Loucy (cell line): ENCODE measurements at regions not wholly inside any gene's neighbourhood (a gene's known extent, or its start where the extent isn't known, plus 50 kb on each side); places are given as distances from the start of the nearest gene placed in this dataset.

Experiments used
- H2AFZ ChIP-seq: fragments of 200-600 bp; sonication (generic); 2 replicates; pipeline ENCODE4 v1.6.0; 2016; ENCODE audit warnings: antibody characterized with exemption, mild to moderate bottlenecking, low read length, moderate library complexity
- H3F3A ChIP-seq: fragments of 200-600 bp; 2 replicates; pipeline ENCODE4 v1.6.0; 2016; ENCODE audit warnings: antibody characterized with exemption, low read depth, mild to moderate bottlenecking
- H3K27me3 ChIP-seq: fragments of 200-600 bp; sonication (generic); 2 replicates; pipeline ENCODE4 v1.6.1; 2014; ENCODE audit warnings: low read length, mild to moderate bottlenecking; ENCODE audit not compliant: insufficient read depth, poor library complexity, severe bottlenecking
- H3K36me3 ChIP-seq: fragments of 200-600 bp; sonication (generic); 2 replicates; pipeline ENCODE4 v1.6.1; 2016; ENCODE audit warnings: low read length; ENCODE audit not compliant: insufficient read depth
- H3K4me1 ChIP-seq: fragments of 200-600 bp; sonication (generic); 2 replicates; pipeline ENCODE4 v1.5.1; 2014; ENCODE audit warnings: low read length, mild to moderate bottlenecking; ENCODE audit not compliant: insufficient read depth, poor library complexity, severe bottlenecking
- H3K4me2 ChIP-seq: fragments of 200-600 bp; sonication (generic); 2 replicates; pipeline ENCODE4 v1.6.0; 2014; ENCODE audit warnings: antibody characterized with exemption, low read length, low read depth, mild to moderate bottlenecking; ENCODE audit not compliant: poor library complexity, severe bottlenecking
- H3K4me3 ChIP-seq: fragments of 200-600 bp; sonication (generic); 2 replicates; pipeline ENCODE4 v1.5.1; 2014; ENCODE audit warnings: low read length, mild to moderate bottlenecking, mixed read lengths; ENCODE audit not compliant: poor library complexity, severe bottlenecking
- H3K79me2 ChIP-seq: fragments of 200-600 bp; sonication (generic); 2 replicates; pipeline ENCODE4 v1.6.1; 2014; ENCODE audit warnings: low read length; ENCODE audit not compliant: insufficient read depth
- H3K9ac ChIP-seq: fragments of 200-600 bp; sonication (generic); 2 replicates; pipeline ENCODE4 v1.6.0; 2014; ENCODE audit warnings: mild to moderate bottlenecking, low read depth, low read length, moderate library complexity; ENCODE audit not compliant: poor library complexity, severe bottlenecking
- H3K9me2 ChIP-seq: fragments of 200-600 bp; sonication (generic); replicated peaks from 2 replicates; pipeline ENCODE4 v1.6.1; 2016; ENCODE audit warnings: low read depth, low read length, mixed read lengths
- H3K9me3 ChIP-seq: fragments of 200-600 bp; sonication (generic); 2 replicates; pipeline ENCODE4 v1.6.1; 2014; ENCODE audit warnings: mild to moderate bottlenecking, antibody characterized with exemption, low read length, low read depth; ENCODE audit not compliant: insufficient read depth
- H4K20me1 ChIP-seq: fragments of 200-600 bp; sonication (generic); 2 replicates; pipeline ENCODE4 v1.6.0; 2014; ENCODE audit warnings: antibody characterized with exemption, low read length, mild to moderate bottlenecking; ENCODE audit not compliant: insufficient read depth, poor library complexity, severe bottlenecking
- EZH2phosphoT487 ChIP-seq: fragments of 200-600 bp; IDR thresholded peaks from 2 replicates; pipeline ENCODE4 v1.6.1; 2018; ENCODE audit warnings: antibody characterized with exemption, mild to moderate bottlenecking, moderate library complexity, borderline replicate concordance
- TF ChIP-seq, protein P1 (sequence below): fragments of 200-600 bp; sonication (generic); conservative IDR thresholded peaks from 2 replicates; pipeline ENCODE4 v1.5.1; 2014; ENCODE audit warnings: mild to moderate bottlenecking, antibody characterized with exemption, low read length

DNA sequence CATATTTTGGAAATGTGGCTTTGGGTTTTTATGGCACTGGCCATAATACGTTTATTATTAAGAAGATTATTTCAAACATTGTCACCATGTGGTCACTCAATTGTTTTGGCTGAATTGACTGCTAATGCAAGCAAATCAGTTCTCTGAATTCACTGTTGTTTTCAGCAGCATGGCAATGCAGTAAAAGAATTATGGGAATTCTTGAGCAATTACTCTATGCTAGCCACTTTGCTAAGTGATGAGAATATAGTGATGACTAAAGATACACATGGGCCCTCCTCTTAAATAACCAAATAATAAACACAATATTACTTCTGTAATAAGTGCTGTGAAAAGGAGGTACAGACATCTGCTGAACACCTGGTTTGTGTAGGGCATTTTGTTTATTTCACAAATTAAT is 58.0 kb upstream of the FANCL start:
- H3K4me1 ChIP-seq, result no peaks in the 10 kb centered on the region
- H3K79me2 ChIP-seq, result no peaks in the 10 kb centered on the region
- no peaks in the 10 kb centered on the region for H3K27me3 ChIP-seq
- no peaks in the 10 kb centered on the region for H3F3A ChIP-seq
- no peaks in the 10 kb centered on the region for H3K9me3 ChIP-seq
- H3K9ac ChIP-seq, result no peak overlapping the region
- no peak overlapping the region for H2AFZ ChIP-seq
- no peaks in the 10 kb centered on the region for H4K20me1 ChIP-seq
- no peak for TF ChIP-seq EZH2phosphoT487
- TF ChIP-seq, protein P1, sequence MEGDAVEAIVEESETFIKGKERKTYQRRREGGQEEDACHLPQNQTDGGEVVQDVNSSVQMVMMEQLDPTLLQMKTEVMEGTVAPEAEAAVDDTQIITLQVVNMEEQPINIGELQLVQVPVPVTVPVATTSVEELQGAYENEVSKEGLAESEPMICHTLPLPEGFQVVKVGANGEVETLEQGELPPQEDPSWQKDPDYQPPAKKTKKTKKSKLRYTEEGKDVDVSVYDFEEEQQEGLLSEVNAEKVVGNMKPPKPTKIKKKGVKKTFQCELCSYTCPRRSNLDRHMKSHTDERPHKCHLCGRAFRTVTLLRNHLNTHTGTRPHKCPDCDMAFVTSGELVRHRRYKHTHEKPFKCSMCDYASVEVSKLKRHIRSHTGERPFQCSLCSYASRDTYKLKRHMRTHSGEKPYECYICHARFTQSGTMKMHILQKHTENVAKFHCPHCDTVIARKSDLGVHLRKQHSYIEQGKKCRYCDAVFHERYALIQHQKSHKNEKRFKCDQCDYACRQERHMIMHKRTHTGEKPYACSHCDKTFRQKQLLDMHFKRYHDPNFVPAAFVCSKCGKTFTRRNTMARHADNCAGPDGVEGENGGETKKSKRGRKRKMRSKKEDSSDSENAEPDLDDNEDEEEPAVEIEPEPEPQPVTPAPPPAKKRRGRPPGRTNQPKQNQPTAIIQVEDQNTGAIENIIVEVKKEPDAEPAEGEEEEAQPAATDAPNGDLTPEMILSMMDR, result no peak
- H3K4me3 ChIP-seq, result no peak overlapping the region
- no peak overlapping the region for H3K4me2 ChIP-seq
- no peaks in the 10 kb centered on the region for H3K36me3 ChIP-seq
- no peaks in the 10 kb centered on the region for H3K9me2 ChIP-seq

DNA sequence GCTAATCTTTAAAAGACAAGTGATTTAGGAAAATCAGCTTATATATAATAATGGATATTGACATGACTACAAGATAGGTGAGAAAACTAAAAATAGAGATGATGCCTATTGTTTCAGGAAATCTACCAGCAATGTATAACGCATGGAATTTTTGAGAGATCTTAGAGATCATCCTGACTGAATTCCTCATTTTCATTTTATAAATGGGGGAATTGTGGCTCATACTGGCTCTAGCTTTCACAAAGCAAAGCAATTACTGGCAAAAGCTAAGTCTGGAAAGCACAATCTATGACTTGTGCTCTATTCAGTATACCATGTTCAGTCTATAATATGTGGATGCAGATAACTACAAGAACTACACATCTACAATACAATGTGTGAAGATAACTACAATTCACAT is 51.9 kb upstream of the FANCL start:
- TF ChIP-seq, protein P1, result no peak
- TF ChIP-seq EZH2phosphoT487, result no peak

DNA sequence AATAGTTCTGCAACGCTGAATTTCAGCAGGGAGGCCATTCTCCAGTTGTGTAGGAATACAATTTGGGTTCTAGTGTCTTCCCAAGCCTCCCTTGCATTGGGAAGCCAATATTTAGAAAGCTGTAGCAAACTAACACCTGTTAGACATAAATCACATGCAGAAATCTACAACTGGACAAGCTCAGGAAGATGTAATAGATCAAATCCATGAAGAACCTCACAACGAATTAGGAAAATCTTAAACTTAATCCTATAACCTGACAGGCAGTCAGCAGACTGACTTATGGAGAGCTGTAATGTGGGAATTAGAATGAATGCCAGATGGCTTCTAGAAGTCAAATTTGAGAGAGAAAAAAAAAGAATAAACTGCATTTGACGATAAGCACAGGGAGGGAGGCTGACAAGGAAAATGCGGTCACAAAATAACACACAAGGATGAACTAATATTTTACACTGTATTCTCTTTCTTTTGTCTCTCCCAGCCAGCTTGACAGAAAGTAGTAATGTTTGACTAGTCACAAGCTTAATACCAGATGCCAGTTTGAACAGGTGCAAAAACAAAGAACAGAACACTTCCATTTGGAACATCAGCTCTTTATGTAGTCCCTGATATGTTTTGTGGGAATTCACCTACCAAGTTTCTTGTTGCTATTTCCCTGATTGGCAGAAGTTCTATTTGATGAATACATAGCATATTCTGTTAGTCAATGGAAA is 50.8 kb upstream of the FANCL start:
- TF ChIP-seq EZH2phosphoT487, result no peak
- TF ChIP-seq, protein P1, result no peak
- no peaks in the 10 kb centered on the region for H3F3A ChIP-seq
- no peak overlapping the region for H3K9ac ChIP-seq
- no peak overlapping the region for H3K4me2 ChIP-seq
- no peaks in the 10 kb centered on the region for H4K20me1 ChIP-seq
- H2AFZ ChIP-seq, result no peak overlapping the region
- H3K79me2 ChIP-seq, result no peaks in the 10 kb centered on the region
- H3K4me1 ChIP-seq, result no peaks in the 10 kb centered on the region
- H3K27me3 ChIP-seq, result no peaks in the 10 kb centered on the region
- H3K9me2 ChIP-seq, result no peaks in the 10 kb centered on the region
- no peak overlapping the region for H3K4me3 ChIP-seq
- no peaks in the 10 kb centered on the region for H3K36me3 ChIP-seq
- H3K9me3 ChIP-seq, result no peaks in the 10 kb centered on the region

More for the DNA sequence above, 51.9 kb upstream of the FANCL start:
- H3K4me3 ChIP-seq, result no peak overlapping the region
- H3K4me1 ChIP-seq, result no peaks in the 10 kb centered on the region
- no peaks in the 10 kb centered on the region for H3K79me2 ChIP-seq
- H3K27me3 ChIP-seq, result no peaks in the 10 kb centered on the region
- H2AFZ ChIP-seq, result no peak overlapping the region
- no peaks in the 10 kb centered on the region for H3F3A ChIP-seq
- H3K9ac ChIP-seq, result no peak overlapping the region
- no peaks in the 10 kb centered on the region for H4K20me1 ChIP-seq
- no peaks in the 10 kb centered on the region for H3K9me3 ChIP-seq
- no peak overlapping the region for H3K4me2 ChIP-seq
- no peaks in the 10 kb centered on the region for H3K9me2 ChIP-seq
- no peaks in the 10 kb centered on the region for H3K36me3 ChIP-seq
